HuH-7 (cell line): ENCODE measurements at regions not wholly inside any gene's neighbourhood (a gene's known extent, or its start where the extent isn't known, plus 50 kb on each side); places are given as distances from the start of the nearest gene placed in this dataset.

Source experiments
- DNase-seq: peaks from one replicate; pipeline ENCODE4 v3.0.0; 2011; ENCODE audit warnings: low spot score

- no peak for DNase-seq
Observed at GRCh38 chr5:79871364-79872120, 119.5 kb downstream of the MTX3 start.

DNA sequence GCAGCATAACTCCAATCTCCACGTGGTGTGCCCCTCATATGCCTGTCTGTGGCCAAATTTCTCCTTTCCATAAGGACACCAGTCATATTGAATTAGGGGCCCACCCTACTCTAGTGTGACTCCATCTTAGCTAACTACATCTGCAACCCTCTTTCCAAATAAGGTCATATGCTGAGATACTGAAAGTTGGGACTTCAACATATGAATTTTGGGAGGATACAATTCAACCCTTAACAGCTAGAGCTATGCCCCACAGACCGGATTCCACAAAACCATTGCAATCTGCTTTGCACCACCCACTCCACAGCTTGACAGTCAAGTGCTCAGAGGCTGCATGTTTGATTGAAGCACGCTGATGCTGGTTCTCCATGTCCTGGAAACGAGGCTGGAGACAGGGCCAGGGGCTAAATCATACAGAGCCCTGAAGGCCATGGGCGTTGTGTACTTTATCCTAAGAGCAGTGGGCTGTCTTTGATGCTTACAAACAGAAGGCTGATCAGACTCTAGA lies 122.8 kb downstream of the MTX3 start:
- no peak for DNase-seq

DNA sequence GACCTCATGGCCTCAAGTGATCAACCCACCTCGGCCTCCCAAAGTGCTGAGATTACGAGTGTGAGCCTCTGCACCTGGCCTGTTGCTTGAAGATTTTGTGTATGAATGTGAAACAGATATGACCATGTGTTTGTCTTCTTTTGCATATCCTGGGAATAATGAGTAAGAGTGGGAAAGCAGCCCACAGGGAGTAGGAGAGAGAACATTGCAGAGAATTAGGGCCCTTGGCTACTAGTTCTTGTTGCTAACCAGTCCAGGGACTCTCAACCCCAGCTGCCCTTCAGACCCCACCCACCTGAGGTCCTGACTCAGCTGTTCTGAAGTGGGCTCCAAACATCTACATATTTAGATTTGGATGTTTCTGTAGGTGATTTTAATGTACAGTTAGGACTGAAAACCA lies 125.5 kb downstream of the MTX3 start:
- DNase-seq = no peak

DNA sequence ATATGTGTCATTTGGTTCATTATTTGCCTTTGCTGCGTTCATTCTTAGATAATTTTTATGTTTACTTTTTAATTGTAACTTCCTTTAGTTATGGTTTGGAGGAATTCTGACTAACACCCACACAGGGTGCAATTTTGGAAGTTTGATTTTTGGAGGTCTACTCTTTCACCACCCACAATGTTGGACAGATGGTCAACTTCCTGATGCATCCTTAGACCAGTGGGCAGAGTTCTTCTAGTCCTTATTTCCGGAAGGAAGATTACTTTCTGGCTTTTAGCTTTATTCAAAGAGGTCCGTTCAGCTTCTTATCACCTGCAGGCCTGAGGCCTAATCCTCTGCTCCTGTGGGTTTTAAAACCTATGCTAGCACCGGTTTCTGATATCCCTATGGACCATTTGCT lies 126.7 kb downstream of the MTX3 start:
- DNase-seq = no peak

DNA sequence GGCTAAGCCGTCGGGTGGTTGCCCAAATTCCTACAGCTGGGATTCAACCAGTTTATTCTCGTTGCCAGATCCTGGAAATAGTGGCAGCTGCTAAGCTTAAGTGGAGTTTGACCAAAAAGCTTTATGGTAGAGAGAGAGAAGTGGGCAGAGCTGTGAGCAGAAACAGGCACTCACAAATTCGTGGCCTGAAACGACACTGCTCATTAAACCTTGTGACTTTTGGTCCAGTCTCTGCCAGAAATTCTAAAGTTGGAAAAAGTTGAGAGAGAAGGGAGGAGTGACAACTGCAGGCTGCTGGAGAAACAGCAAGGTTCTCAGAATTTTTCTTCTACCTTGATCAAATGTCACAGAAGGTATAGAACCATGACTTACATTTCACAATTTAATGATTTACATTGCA lies 131.5 kb downstream of the MTX3 start:
- DNase-seq = no peak

DNA sequence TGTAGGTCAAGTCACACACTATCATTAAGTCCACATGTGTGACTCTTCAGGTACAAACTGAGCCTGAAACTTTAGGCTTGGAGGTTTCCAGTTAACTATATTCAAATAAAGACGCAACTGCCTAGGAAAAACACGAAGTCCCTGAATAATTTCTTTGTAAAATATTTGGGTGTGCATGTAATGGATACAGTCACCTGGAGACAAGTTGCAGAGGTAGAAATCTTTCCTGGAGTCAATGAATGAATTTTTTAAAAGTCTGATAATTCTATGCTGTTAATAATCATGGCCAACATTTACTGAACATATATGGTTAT lies 132.7 kb downstream of the MTX3 start:
- no peak for DNase-seq

- peak; percentile 47 for DNase-seq
Observed at GRCh38 chr5:79857714-79858409, 133.2 kb downstream of the MTX3 start.

DNA sequence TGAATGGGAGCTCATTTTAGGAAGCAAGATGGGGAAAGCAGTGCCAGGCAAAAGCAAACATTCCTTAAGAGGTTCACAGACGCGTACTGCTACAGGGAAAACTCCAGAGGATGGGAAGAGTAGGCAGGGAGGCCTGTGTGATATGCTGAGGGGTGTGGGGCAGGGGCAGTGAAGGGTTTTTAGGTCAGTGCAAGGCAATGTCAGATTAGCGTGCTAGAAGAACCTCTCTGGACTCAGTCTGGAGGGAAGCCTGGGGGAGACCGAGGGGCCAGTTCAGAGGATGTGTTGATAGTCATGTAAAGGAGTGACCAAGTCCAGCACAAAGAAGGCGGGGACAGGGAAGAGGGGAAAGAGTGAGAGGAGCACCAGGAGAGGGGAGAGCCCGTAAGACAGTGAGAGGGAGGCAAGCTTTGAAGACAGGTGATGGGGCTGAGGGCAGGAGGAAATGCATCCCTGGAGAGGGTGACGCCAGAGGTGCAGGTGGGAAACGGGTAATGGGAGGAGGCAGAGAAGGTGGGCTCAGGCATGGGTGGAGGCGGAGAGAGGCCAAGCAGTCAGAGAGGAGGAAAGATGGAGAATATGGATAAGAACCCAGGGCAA lies 134.5 kb downstream of the MTX3 start:
- no peak for DNase-seq

- DNase-seq = no peak
Observed at GRCh38 chr5:79853676-79854418, 137.2 kb downstream of the MTX3 start.

- no peak for DNase-seq
Observed at GRCh38 chr5:79853028-79853427, 138.0 kb downstream of the MTX3 start.

GRCh38 chr5:79851391-79851863 lies 139.6 kb downstream of the MTX3 start:
- DNase-seq = no peak

DNA sequence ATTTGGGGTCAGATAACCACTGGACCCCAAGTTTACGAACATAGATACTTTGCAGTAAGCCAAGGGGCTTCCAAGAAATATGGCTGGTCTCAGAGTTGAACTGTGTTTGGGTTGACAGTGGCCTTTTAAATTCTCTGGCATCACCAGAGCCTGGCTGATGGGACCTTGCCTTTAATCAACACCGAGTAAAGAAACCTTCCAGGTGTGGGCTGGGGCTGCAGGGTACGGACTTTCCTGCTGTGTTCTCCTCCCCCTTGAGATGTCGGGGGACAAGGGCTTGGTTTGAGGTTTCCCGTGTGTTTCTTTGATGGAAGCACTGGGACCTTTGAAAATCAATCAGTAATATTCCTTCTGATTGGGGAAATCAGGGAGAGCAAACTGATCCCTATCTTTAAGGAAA lies 140.1 kb downstream of the MTX3 start:
- no peak for DNase-seq

DNA sequence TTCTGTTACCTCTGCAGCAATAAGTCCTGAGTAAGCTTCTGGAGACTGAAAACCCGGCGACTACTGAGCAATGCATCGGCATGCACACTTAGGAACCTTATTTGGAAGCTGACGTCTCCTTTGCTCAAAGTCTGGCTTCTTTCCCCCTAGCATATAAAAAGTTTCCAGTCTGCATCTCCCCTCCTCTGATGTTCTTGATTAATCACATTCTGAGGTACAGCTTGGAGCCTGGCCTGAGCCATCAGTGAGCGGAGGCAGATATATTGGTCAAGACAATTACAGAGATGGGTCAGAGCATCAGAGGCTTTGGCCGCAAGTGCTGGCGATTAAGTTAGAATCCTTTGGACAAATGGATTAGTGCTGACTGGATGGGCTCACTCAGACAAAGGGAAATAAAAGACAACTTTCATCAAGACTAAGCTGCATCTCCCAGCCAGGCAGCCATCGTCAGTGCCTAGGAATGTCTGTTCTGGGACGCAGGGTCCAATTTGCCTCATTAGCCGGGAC lies 140.7 kb downstream of the MTX3 start:
- DNase-seq = no peak

DNA sequence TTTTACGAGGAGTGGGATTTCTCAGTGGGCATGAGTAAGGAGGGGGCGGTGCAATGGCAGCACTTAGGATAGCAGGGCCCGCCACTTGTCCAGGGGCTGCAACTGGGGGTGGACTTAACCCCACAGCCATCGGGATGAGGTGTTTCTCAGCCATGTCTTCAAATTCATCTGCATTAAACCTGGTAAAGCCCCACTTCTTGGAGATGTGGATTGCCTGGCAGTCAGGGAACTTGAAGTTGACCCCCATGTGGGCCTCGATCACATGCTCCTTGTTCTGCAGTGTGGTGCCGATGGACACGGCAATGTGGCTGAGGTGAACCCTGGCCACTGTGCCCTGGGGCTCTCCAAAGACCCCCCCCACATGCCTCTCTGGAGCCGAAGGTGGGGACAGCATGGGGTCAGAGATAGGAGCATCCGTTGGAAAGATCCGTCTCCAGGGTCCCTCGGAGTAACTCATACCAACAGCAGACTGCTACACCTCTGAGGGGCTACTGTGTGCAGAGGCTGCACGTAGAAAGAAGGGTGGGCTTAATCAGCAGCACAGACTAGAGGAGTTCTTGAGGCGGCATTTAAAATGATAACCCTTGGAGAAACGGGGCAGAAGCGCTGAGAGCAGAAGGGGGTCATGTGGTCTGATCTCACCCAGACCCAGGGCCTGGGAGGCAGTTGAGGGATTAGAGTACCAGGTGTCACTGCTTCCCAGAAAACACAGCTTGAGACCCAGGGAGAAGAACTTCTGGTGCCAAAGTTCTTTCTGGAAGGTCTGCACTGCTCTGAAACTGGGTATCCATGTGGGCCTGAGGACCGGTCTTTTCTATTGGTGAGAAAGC lies 141.4 kb downstream of the MTX3 start:
- no peak for DNase-seq
